Epithelial cell of esophagus (primary cell): ENCODE measurements at regions not wholly inside any gene's neighbourhood (a gene's known extent, or its start where the extent isn't known, plus 50 kb on each side); places are given as distances from the start of the nearest gene placed in this dataset.

Source experiments
- DNase-seq: peaks from one replicate; pipeline ENCODE4 v3.0.0; 2010; ENCODE audit warnings: low read depth
- H3K4me3 ChIP-seq: 2 replicates; pipeline ENCODE4 v1.5.1; 2011; ENCODE audit warnings: mild to moderate bottlenecking, low read length, control low read depth
- TF ChIP-seq, protein P1 (sequence below): IDR thresholded peaks from 2 replicates; pipeline ENCODE4 v1.5.1; 2011; ENCODE audit warnings: low read depth, mild to moderate bottlenecking, low read length, control low read depth, inconsistent platforms; ENCODE audit not compliant: insufficient read depth; ENCODE audit errors: missing control alignments

DNA sequence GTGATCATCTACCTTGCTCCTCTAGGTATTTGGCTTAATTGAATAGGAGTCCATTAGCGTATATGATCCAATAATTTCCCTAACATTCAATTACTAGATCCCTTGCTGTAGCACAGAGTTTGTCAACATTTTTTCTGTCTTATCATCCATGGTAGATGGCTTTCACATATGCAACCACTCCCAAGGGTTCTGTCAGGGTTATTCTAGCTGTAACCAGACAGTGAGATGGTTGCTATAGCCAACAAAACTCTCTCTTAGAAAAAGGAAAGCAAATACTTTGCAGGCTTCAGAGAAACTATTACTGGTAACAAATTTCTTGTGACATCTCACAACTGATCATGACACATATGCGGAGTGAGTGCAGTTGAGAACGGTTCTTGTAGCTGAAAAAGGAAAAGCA is 96.2 kb upstream of the EFNA5 start:
- no peak for DNase-seq
- TF ChIP-seq, protein P1, sequence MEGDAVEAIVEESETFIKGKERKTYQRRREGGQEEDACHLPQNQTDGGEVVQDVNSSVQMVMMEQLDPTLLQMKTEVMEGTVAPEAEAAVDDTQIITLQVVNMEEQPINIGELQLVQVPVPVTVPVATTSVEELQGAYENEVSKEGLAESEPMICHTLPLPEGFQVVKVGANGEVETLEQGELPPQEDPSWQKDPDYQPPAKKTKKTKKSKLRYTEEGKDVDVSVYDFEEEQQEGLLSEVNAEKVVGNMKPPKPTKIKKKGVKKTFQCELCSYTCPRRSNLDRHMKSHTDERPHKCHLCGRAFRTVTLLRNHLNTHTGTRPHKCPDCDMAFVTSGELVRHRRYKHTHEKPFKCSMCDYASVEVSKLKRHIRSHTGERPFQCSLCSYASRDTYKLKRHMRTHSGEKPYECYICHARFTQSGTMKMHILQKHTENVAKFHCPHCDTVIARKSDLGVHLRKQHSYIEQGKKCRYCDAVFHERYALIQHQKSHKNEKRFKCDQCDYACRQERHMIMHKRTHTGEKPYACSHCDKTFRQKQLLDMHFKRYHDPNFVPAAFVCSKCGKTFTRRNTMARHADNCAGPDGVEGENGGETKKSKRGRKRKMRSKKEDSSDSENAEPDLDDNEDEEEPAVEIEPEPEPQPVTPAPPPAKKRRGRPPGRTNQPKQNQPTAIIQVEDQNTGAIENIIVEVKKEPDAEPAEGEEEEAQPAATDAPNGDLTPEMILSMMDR = no peak
- no peak overlapping the region for H3K4me3 ChIP-seq

DNA sequence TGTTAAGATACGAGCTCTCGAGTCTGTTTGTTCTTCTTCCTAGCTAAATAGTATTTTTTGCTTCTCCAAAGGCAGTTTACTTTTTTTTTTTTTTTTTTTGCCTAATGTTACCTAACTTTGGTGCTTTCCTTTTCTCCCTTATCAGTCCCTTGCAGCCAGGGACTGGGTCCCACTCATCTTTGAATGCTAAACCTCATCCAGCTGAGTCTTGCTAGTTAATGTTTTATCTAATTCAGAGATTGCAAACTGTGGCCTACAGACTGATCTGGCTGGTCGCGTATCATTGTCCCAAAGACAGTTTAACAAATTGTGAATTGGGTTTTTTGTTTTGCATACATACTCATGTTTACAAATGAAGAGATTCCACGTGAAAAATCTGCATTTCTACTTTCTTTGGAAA is 95.7 kb upstream of the EFNA5 start:
- DNase-seq = no peak
- TF ChIP-seq, protein P1 = no peak
- H3K4me3 ChIP-seq = no peak overlapping the region

DNA sequence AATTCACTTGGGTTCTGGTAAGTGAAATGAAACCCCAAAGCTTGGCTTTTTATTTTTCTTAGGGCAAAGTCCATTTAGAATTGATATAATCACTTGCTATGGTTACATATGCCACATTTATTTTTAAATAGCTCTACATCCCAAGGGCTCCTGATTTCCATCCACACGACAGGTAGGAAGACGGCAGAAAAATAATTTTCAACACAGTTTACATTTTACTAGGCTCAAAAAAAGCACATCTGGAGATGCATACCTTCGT is 95.0 kb upstream of the EFNA5 start:
- TF ChIP-seq, protein P1 = no peak
- DNase-seq = no peak
- no peak overlapping the region for H3K4me3 ChIP-seq

DNA sequence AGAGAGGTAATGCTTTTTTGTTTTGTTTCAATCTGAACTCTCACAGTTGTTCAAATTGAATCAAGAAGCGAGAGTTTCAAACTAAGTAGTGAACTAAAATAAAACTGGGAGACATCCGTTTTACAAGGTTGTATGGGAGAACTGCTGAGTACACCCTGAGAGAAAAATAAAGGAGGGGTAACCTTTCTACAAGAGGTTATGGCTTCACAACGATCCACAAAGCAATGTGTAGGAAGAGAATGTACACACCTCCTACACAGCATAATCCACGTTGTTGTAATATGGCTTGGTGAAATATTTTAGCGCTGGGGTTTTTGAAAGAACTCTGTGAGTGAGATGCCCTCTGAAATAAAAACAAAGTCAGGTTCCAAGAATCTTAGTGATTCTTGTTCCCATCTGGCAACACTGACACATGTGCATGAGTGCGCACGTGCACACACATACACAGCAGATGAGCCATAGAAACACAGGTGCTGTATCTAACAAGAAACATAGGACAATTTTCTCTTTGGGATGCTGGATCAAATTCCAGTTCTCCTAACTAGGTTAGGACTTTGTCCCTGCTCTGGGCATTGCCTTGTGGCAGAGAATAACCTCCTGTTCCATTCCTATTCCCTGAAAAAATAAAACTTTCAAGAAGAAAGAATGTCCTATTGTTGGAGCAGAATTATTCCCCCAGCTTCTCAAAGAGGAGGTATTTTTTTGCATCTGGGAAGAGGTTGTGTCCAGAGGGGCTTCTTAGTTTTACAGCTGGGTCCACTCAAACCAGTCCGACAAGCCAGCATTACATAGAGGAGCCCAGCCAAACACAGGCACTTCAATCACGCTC is 94.5 kb upstream of the EFNA5 start:
- no peak overlapping the region for H3K4me3 ChIP-seq
- no peak for DNase-seq
- TF ChIP-seq, protein P1 = no peak

GRCh38 chr5:107764282-107764681 is 93.5 kb upstream of the EFNA5 start:
- no peak for DNase-seq
- no peak overlapping the region for H3K4me3 ChIP-seq
- TF ChIP-seq, protein P1 = no peak

DNA sequence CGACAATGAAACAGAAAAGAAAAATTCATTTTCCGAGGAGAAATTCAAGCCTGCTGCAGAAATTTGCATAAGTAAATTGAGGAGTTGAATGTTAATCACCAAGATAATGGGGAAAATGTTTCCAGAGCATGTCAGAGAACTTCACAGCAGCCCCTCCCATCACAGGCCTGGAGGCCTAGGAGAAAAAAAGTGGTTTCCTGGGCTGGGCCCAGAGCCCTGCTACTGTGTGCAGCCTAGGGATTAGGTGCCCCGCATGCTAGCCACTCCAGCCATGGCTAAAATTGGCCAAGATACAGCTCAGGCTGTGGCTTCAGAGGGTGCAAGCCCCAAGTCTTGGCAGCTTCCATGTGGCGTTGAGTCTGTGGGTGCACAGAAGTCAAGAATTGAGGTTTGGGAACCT is 82.7 kb upstream of the EFNA5 start:
- no peak for DNase-seq
- H3K4me3 ChIP-seq = no peak overlapping the region
- TF ChIP-seq, protein P1 = no peak
